ENCODE measurements at regions not wholly inside any gene's neighbourhood (a gene's known extent, or its start where the extent isn't known, plus 50 kb on each side); places are given as distances from the start of the nearest gene placed in this dataset.

DNA sequence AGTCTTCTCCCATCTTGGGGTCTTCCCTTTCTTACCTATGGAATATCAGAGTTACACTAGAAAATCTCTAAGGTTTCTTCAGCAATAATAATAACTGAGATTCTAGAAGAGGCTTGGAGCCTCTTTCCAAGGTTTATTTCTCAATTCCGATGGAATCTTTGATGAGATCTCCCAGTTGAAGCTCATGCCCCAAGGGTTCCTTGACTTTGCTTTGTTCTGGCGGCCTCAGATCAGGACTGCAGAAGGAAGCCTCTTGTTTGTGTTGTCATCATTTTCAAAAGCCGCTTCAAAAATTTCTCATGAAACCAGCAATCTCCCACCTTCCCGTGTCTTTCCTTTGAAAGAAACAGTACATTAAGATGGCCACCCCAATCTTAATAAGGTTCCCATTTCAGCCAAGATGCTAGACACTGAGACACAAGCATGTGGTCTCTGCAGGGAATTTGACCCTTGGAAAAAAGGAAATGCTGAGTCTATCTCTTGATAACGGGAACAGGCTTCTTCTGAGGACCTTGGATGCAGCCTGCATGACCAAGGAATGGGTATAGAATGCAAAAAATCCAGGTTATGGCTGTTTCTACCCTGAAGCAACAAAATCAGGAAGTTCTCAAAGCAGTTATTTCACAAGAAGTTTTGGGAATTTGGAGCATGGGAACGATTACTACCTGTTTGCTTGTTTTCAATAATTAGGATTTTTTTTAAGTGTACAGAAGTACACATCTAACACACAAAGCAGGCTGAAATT, 141.6 kb downstream of the CD24 start:
- Mint-ChIP-seq H3K27me3 (ENCODE audit: insufficient read depth, unreplicated experiment) (no peaks in the 10 kb centered on the region), H3K4me1 (ENCODE audit: insufficient read depth, unreplicated experiment) (no peaks in the 10 kb centered on the region), H3K9me3 (ENCODE audit: unreplicated experiment) (peaks cover 4% of the 10 kb centered on the region), H3K36me3 (ENCODE audit: insufficient read depth, unreplicated experiment) (no peaks in the 10 kb centered on the region), H3K27ac (ENCODE audit: low read depth, unreplicated experiment) (no peak overlapping the region), H3K4me3 (ENCODE audit: unreplicated experiment) (no peak overlapping the region)
- ChIA-PET CTCF (interaction anchor here (0.7 to 0.9 kb wide), 2 partner anchors 198 to 270 kb away, joined by 3 read pairs; no protein-coding TSS in a partner anchor), POLR2A (no interaction called here)
- TF ChIP-seq, protein P1, sequence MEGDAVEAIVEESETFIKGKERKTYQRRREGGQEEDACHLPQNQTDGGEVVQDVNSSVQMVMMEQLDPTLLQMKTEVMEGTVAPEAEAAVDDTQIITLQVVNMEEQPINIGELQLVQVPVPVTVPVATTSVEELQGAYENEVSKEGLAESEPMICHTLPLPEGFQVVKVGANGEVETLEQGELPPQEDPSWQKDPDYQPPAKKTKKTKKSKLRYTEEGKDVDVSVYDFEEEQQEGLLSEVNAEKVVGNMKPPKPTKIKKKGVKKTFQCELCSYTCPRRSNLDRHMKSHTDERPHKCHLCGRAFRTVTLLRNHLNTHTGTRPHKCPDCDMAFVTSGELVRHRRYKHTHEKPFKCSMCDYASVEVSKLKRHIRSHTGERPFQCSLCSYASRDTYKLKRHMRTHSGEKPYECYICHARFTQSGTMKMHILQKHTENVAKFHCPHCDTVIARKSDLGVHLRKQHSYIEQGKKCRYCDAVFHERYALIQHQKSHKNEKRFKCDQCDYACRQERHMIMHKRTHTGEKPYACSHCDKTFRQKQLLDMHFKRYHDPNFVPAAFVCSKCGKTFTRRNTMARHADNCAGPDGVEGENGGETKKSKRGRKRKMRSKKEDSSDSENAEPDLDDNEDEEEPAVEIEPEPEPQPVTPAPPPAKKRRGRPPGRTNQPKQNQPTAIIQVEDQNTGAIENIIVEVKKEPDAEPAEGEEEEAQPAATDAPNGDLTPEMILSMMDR (IDR thresholded peaks at IDR 0.05; ENCODE audit: unreplicated experiment) = no peak
- intact Hi-C loops (cut with micrococcal nuclease) = no loop called here
- BruUV-seq (replicated peaks) = no TSS peak
- DNase-seq (ENCODE audit: unreplicated experiment) = no peak

DNA sequence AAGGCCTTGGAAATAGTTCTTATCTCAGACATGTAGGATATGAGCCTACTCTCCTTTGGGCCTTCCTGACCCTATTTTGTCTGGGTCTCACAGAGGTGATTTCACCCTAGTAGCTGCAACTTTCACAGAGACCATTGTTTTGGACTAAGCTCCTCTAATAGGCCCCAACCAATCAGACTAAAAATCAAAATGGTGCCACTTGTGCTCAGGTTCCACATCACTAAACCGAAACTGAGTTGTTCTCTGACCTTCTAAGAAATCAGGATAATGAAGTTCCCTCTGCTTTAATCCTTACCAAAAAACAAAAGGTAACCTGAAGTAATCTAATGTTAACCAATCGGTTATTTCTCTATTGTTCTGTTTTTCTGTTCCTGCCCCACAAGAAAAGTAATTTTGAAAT, 143.6 kb downstream of the CD24 start:
- no peak overlapping the region for H3K27ac Mint-ChIP-seq (ENCODE audit: low read depth, unreplicated experiment)
- TF ChIP-seq, protein P1 (IDR thresholded peaks at IDR 0.05; ENCODE audit: unreplicated experiment) = no peak
- POLR2A ChIA-PET = interaction anchor here (0.7 kb wide), 2 partner anchors 10 to 75 kb away, joined by 4 read pairs; no protein-coding TSS in a partner anchor
- CTCF ChIA-PET = no interaction called here
- H3K27me3 Mint-ChIP-seq (ENCODE audit: insufficient read depth, unreplicated experiment) = no peaks in the 10 kb centered on the region
- H3K4me1 Mint-ChIP-seq (ENCODE audit: insufficient read depth, unreplicated experiment) = peaks cover 6% of the 10 kb centered on the region
- H3K36me3 Mint-ChIP-seq (ENCODE audit: insufficient read depth, unreplicated experiment) = no peaks in the 10 kb centered on the region
- intact Hi-C loops (cut with micrococcal nuclease) = no loop called here
- peaks cover 15% of the 10 kb centered on the region for H3K9me3 Mint-ChIP-seq (ENCODE audit: unreplicated experiment)
- no TSS peak for BruUV-seq (replicated peaks)
- DNase-seq (ENCODE audit: unreplicated experiment) = no peak
- no peak overlapping the region for H3K4me3 Mint-ChIP-seq (ENCODE audit: unreplicated experiment)

DNA sequence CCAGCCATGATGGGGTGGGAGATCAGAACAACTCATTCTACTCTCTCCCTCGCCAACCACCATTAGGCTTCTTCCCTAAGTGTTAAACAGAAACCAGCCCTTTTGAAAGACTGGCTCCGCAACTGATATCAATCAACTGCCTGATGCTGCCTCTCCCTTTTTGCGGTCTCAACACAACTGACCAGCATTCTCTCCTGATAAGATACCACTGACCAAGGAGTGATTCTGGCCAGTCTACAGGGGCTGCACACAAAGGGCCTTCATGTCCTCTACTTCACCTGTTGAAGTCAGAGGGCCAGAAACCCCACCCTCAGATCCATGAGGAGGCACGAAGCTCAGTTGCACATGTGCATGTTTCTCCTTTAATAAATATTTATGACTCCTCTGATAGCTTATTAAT, 145.1 kb downstream of the CD24 start:
- intact Hi-C loops (cut with micrococcal nuclease) = no loop called here
- no peaks in the 10 kb centered on the region for H3K27me3 Mint-ChIP-seq (ENCODE audit: insufficient read depth, unreplicated experiment)
- H3K36me3 Mint-ChIP-seq (ENCODE audit: insufficient read depth, unreplicated experiment) = no peaks in the 10 kb centered on the region
- CTCF ChIA-PET = no interaction called here
- H3K27ac Mint-ChIP-seq (ENCODE audit: low read depth, unreplicated experiment) = no peak overlapping the region
- POLR2A ChIA-PET = interaction anchor here (1.2 kb wide), 1 partner anchor 19 kb away, joined by 4 read pairs; no protein-coding TSS in a partner anchor
- H3K4me1 Mint-ChIP-seq (ENCODE audit: insufficient read depth, unreplicated experiment) = peaks cover 6% of the 10 kb centered on the region
- BruUV-seq (replicated peaks) = no TSS peak
- TF ChIP-seq, protein P1 (IDR thresholded peaks at IDR 0.05; ENCODE audit: unreplicated experiment) = no peak
- DNase-seq (ENCODE audit: unreplicated experiment) = no peak
- H3K4me3 Mint-ChIP-seq (ENCODE audit: unreplicated experiment) = no peak overlapping the region
- H3K9me3 Mint-ChIP-seq (ENCODE audit: unreplicated experiment) = peaks cover 15% of the 10 kb centered on the region

DNA sequence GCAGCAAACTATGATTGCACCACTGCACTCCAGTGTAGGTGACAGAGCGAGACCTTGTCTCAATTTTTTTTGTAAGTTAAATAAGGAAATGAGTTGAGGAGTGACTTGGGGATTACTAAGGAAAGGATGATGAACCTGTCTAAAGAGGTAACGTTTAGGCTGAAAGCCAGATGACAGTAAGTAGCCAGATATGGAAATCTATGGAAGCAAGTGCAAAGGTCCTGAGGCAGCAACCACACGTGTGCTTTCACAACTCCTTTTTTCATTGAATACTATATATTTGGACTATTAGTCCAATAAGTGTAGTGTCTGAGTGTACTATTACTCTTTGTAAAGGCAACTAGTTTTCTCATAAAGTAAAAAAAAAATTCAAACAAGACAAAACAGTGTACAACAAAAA, 147.4 kb downstream of the CD24 start:
- no TSS peak for BruUV-seq (replicated peaks)
- ChIA-PET CTCF (no interaction called here), POLR2A (no interaction called here)
- DNase-seq (ENCODE audit: unreplicated experiment) = no peak
- Mint-ChIP-seq H3K4me1 (ENCODE audit: insufficient read depth, unreplicated experiment) (peaks cover 6% of the 10 kb centered on the region), H3K27me3 (ENCODE audit: insufficient read depth, unreplicated experiment) (no peaks in the 10 kb centered on the region), H3K27ac (ENCODE audit: low read depth, unreplicated experiment) (no peak overlapping the region), H3K4me3 (ENCODE audit: unreplicated experiment) (no peak overlapping the region), H3K36me3 (ENCODE audit: insufficient read depth, unreplicated experiment) (no peaks in the 10 kb centered on the region), H3K9me3 (ENCODE audit: unreplicated experiment) (peaks cover 15% of the 10 kb centered on the region)
- TF ChIP-seq, protein P1 (IDR thresholded peaks at IDR 0.05; ENCODE audit: unreplicated experiment) = no peak
- intact Hi-C loops (cut with micrococcal nuclease) = no loop called here

Measured in MCF 10A (cell line).